ENCODE measurements at regions not wholly inside any gene's neighbourhood (a gene's known extent, or its start where the extent isn't known, plus 50 kb on each side); places are given as distances from the start of the nearest gene placed in this dataset.

DNA sequence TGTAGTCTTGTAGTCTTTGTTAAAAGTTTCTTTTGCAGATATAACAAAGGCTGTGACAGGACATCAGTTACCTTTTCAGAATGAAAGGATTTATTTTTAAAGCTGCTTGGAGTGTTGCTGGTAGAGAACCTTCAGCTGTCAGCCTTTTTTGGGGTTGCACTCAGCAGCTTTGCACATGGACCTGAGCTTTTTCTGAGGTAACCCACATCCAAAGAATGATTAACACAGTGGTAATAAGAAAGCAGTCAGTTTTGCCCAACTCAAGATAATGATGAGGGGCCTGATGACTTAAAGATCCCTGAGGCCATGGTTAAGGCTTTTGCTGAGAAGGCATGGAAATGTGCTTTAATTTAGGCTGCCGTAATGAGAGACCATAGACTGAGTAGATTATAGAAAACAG lies 1042.7 kb downstream of the PLOD2 start:
- intact Hi-C loops (cut with DNase I) = no loop called here
- no peak for DNase-seq
- no peak for ATAC-seq
- no peaks in the 10 kb centered on the region for H3K9me3 ChIP-seq
- H3K36me3 ChIP-seq (ENCODE audit: insufficient read depth in 1 of 2, low read depth in 1 of 2) = no peaks in the 10 kb centered on the region
- no peaks in the 10 kb centered on the region for H3K4me1 ChIP-seq
- TF ChIP-seq, protein P1, sequence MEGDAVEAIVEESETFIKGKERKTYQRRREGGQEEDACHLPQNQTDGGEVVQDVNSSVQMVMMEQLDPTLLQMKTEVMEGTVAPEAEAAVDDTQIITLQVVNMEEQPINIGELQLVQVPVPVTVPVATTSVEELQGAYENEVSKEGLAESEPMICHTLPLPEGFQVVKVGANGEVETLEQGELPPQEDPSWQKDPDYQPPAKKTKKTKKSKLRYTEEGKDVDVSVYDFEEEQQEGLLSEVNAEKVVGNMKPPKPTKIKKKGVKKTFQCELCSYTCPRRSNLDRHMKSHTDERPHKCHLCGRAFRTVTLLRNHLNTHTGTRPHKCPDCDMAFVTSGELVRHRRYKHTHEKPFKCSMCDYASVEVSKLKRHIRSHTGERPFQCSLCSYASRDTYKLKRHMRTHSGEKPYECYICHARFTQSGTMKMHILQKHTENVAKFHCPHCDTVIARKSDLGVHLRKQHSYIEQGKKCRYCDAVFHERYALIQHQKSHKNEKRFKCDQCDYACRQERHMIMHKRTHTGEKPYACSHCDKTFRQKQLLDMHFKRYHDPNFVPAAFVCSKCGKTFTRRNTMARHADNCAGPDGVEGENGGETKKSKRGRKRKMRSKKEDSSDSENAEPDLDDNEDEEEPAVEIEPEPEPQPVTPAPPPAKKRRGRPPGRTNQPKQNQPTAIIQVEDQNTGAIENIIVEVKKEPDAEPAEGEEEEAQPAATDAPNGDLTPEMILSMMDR (IDR thresholded peaks at IDR 0.05) = no peak
- H3K27me3 ChIP-seq (ENCODE audit: insufficient read depth in 3 of 3, low read length in 2 of 3) = no peaks in the 10 kb centered on the region
- 85 to 93% (median 91%) methylated on average over 1 of the region's 1 CpG for WGBS, 3 donors
- no peak overlapping the region for H3K4me3 ChIP-seq
- H3K27ac ChIP-seq = no peak overlapping the region

DNA sequence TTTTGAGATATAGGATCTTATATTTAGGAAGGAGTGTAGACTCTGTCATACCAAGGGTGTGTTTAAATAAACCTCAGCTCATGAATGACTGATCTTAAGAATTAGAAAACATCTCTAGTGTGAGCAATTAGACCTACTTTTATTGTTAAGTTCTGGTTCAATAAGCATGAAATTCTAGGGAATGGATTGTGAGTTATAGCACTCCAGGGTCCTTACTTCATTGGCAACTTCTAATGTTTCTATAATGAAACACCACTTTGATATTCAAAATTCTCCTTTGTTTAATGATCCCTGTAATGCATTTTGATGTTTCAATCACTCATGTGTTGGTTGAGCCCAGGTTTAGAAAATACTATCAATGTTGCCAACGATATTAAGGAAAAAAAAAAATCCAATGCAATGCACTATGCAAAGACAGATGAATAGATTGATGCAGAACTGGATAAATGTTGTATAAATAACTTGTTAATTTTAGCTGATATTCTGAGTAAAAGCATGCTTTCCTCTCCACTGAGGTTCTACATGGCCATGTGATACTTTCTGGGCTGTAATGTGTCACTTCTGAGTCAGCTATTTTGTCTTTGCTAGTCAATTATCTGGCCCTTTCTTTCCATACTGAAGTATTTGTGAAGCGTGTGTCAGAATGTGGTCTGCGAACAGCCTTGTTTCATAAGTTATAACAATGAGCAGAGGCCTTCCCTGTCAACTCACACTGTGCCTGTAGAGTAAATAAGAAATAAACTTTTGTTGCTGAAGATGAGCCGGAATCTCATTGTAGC lies 1035.9 kb downstream of the PLOD2 start:
- Histone ChIP-seq H3K9me3 (no peaks in the 10 kb centered on the region), H3K4me3 (no peak overlapping the region), H3K27me3 (ENCODE audit: insufficient read depth in 3 of 3, low read length in 2 of 3) (no peaks in the 10 kb centered on the region), H3K4me1 (no peaks in the 10 kb centered on the region), H3K27ac (no peak overlapping the region), H3K36me3 (ENCODE audit: insufficient read depth in 1 of 2, low read depth in 1 of 2) (no peaks in the 10 kb centered on the region)
- DNase-seq (no peak), ATAC-seq (no peak)
- intact Hi-C loops (cut with DNase I) = no loop called here
- WGBS, 3 donors = 73 to 85% (median 76%) methylated on average over 4 of the region's 4 CpGs
- TF ChIP-seq, protein P1 (IDR thresholded peaks at IDR 0.05) = no peak

GRCh38 chr3:145133281-145133680 lies 1027.7 kb downstream of the PLOD2 start:
- no peak overlapping the region for H3K27ac ChIP-seq
- intact Hi-C loops (cut with DNase I) = no loop called here
- ATAC-seq = no peak
- WGBS, 3 donors = 51 to 61% (median 59%) methylated on average over 2 of the region's 2 CpGs
- H3K27me3 ChIP-seq (ENCODE audit: insufficient read depth in 3 of 3, low read length in 2 of 3) = no peaks in the 10 kb centered on the region
- no peaks in the 10 kb centered on the region for H3K9me3 ChIP-seq
- no peak for DNase-seq
- no peaks in the 10 kb centered on the region for H3K4me1 ChIP-seq
- no peaks in the 10 kb centered on the region for H3K36me3 ChIP-seq (ENCODE audit: insufficient read depth in 1 of 2, low read depth in 1 of 2)
- H3K4me3 ChIP-seq = no peak overlapping the region
- TF ChIP-seq, protein P1 (IDR thresholded peaks at IDR 0.05) = no peak

DNA sequence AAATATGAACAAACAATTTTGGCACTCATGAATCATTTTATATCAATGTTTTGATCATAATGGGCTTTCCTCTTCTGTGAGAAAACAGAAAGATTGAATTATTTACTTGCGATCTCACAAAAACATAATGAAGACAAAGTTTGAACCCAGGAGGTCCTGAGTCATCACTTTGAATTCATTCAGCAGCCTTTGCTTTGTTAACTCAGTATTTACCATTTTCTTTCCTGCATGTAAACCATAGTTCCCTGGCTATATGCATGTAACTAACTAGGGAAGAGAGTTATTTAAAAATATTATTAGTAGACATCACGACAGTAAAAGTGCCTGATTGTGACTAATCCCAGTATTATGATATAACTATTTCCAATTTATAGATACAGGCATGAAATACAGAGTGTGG lies 1026.2 kb downstream of the PLOD2 start:
- Histone ChIP-seq H3K27me3 (ENCODE audit: insufficient read depth in 3 of 3, low read length in 2 of 3) (no peaks in the 10 kb centered on the region), H3K27ac (no peak overlapping the region), H3K36me3 (ENCODE audit: insufficient read depth in 1 of 2, low read depth in 1 of 2) (no peaks in the 10 kb centered on the region), H3K4me3 (no peak overlapping the region), H3K9me3 (no peaks in the 10 kb centered on the region), H3K4me1 (no peaks in the 10 kb centered on the region)
- intact Hi-C loops (cut with DNase I) = no loop called here
- no peak for DNase-seq
- no peak for ATAC-seq
- WGBS, 3 donors = 85 to 87% (median 85%) methylated on average over 2 of the region's 2 CpGs
- TF ChIP-seq, protein P1 (IDR thresholded peaks at IDR 0.05) = no peak

DNA sequence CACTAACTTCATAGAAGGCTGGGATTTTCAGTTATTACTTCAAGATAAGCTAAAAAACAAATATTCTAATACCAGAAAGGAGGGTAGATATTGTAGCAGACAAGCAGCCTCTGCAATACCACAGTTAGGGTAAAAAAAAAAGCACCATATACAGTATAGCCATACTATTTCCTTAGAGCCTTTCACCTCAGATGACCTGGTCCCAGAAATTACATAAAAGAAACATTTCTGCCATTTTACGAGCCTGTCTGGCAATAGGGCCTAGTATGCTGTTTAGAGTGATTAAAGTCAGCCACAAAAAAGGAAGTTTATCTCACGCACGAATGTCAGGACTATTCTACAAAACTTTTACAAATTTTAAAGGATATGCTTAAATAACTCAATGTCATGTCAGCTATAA lies 1016.6 kb downstream of the PLOD2 start:
- DNase-seq (no peak), ATAC-seq (no peak)
- Histone ChIP-seq H3K27ac (no peak overlapping the region), H3K4me1 (no peaks in the 10 kb centered on the region), H3K9me3 (no peaks in the 10 kb centered on the region), H3K27me3 (ENCODE audit: insufficient read depth in 3 of 3, low read length in 2 of 3) (no peaks in the 10 kb centered on the region), H3K4me3 (no peak overlapping the region), H3K36me3 (ENCODE audit: insufficient read depth in 1 of 2, low read depth in 1 of 2) (no peaks in the 10 kb centered on the region)
- TF ChIP-seq, protein P1 (IDR thresholded peaks at IDR 0.05) = no peak
- 77 to 83% (median 81%) methylated on average over 3 of the region's 3 CpGs for WGBS, 3 donors
- intact Hi-C loops (cut with DNase I) = no loop called here
